OCI-LY3 (cell line): ENCODE measurements at regions not wholly inside any gene's neighbourhood (a gene's known extent, or its start where the extent isn't known, plus 50 kb on each side); places are given as distances from the start of the nearest gene placed in this dataset.

Source experiments
- CTCF ChIP-seq: fragments of 200-600, 300-600 bp; sonication (generic); IDR thresholded peaks from 2 replicates; pipeline ENCODE4 v1.5.1; 2014; ENCODE audit warnings: antibody characterized with exemption, low read length, low read depth
- EZH2phosphoT487 ChIP-seq: fragments of 200-600 bp; shearing (Covaris generic); IDR thresholded peaks from 2 replicates; pipeline ENCODE4 v1.6.1; 2018; ENCODE audit warnings: antibody characterized with exemption, mixed run types, low read depth

GRCh38 chr4:96786306-96786705, 946.4 kb downstream of the PDHA2 start:
- TF ChIP-seq CTCF = no peak
- TF ChIP-seq EZH2phosphoT487 = no peak
